Transverse colon (tissue), 4 donors: ENCODE measurements at regions not wholly inside any gene's neighbourhood (a gene's known extent, or its start where the extent isn't known, plus 50 kb on each side); places are given as distances from the start of the nearest gene placed in this dataset.

ENCODE experiments used
- EP300 ChIP-seq: sonication (generic); formaldehyde crosslinking; IDR thresholded peaks from one replicate; pipeline ENCODE4 v1.6.1; 2017; ENCODE audit warnings: antibody characterized with exemption, low read depth
- POLR2A ChIP-seq: fragments of 450-650 bp; IDR thresholded peaks from one replicate; pipeline ENCODE4 v1.6.1; 2016; ENCODE audit warnings: antibody characterized with exemption, mild to moderate bottlenecking, moderate library complexity
- POLR2AphosphoS5 ChIP-seq, 3 donors: sonication (generic); formaldehyde crosslinking; IDR thresholded peaks; one replicate each; pipeline ENCODE4 v1.6.1; 2016; ENCODE audit warnings: antibody characterized with exemption in 3 of 3
- TF ChIP-seq, protein P1 (sequence below), 5 experiments: fragments of 200-600 bp in 3 of 5; fragments of 450-650 bp in 2 of 5; sonication (generic) in 3 of 5; IDR thresholded peaks; 1 replicate in 2 of 5; 2 replicates in 3 of 5; pipeline ENCODE4 v1.5.1; 2016 to 2017; ENCODE audit warnings: antibody characterized with exemption in 5 of 5, inconsistent platforms in 3 of 5, mild to moderate bottlenecking in 2 of 5, moderate library complexity in 1 of 5

DNA sequence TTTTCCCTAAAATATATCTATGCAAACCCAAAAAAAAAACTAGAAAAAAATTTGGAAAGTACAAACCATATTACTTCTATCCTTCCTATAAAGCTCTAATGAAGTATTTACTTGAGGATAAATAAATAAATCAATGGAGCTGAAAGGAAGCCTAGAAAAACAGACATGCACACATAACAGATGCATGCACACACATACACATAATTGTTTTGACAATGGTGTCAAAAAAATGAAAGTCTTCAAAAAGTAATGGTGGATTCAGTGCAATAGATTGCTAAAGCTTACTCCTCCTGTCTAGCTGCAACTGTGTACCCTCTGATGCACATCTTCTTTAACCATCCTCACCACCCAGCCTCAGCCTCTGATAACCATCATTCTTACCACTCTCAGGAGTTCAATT lies 521.9 kb upstream of the RGS18 start:
- TF ChIP-seq, protein P1, sequence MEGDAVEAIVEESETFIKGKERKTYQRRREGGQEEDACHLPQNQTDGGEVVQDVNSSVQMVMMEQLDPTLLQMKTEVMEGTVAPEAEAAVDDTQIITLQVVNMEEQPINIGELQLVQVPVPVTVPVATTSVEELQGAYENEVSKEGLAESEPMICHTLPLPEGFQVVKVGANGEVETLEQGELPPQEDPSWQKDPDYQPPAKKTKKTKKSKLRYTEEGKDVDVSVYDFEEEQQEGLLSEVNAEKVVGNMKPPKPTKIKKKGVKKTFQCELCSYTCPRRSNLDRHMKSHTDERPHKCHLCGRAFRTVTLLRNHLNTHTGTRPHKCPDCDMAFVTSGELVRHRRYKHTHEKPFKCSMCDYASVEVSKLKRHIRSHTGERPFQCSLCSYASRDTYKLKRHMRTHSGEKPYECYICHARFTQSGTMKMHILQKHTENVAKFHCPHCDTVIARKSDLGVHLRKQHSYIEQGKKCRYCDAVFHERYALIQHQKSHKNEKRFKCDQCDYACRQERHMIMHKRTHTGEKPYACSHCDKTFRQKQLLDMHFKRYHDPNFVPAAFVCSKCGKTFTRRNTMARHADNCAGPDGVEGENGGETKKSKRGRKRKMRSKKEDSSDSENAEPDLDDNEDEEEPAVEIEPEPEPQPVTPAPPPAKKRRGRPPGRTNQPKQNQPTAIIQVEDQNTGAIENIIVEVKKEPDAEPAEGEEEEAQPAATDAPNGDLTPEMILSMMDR (IDR thresholded peaks at IDR 0.05): no peak
- TF ChIP-seq POLR2A (no peak), EP300 (no peak), POLR2AphosphoS5 (IDR thresholded peaks at IDR 0.05) (no peak)
